Smooth muscle cell (in vitro differentiated cells): ENCODE measurements at regions not wholly inside any gene's neighbourhood (a gene's known extent, or its start where the extent isn't known, plus 50 kb on each side); places are given as distances from the start of the nearest gene placed in this dataset.
A peak's percentile ranks its signal among the peaks of the same experiment; 100 is the strongest.

Source experiments
- DNase-seq: peaks from one replicate; lab custom pipeline; 2025; ENCODE audit not compliant: unreplicated experiment; lab: John Stamatoyannopoulos, UW
- H2AFZ ChIP-seq: fragments of 200-600 bp; sonication (generic); 2 replicates; pipeline ENCODE4 v1.6.0; 2016; ENCODE audit warnings: antibody characterized with exemption, low read depth, mild to moderate bottlenecking
- H3F3A ChIP-seq: fragments of 200-600 bp; sonication (generic); 2 replicates; pipeline ENCODE4 v1.6.0; 2017; ENCODE audit warnings: antibody characterized with exemption, low read depth
- H3K27ac ChIP-seq: fragments of 200-600 bp; sonication (generic); 2 replicates; pipeline ENCODE4 v1.5.1; 2016; ENCODE audit warnings: low read depth, mild to moderate bottlenecking
- H3K27me3 ChIP-seq: fragments of 200-600 bp; sonication (generic); 2 replicates; pipeline ENCODE4 v1.6.1; 2016; ENCODE audit warnings: low read depth, mild to moderate bottlenecking
- H3K36me3 ChIP-seq: fragments of 200-600 bp; sonication (generic); 2 replicates; pipeline ENCODE4 v1.5.1; 2016; ENCODE audit warnings: low read depth
- H3K4me1 ChIP-seq: fragments of 200-600 bp; sonication (generic); 2 replicates; pipeline ENCODE4 v1.5.1; 2016; ENCODE audit warnings: low read depth
- H3K4me2 ChIP-seq: fragments of 200-600 bp; sonication (generic); 2 replicates; pipeline ENCODE4 v1.6.0; 2016; ENCODE audit warnings: mild to moderate bottlenecking
- H3K4me3 ChIP-seq: fragments of 200-600 bp; sonication (generic); 2 replicates; pipeline ENCODE4 v1.5.1; 2016; ENCODE audit warnings: mild to moderate bottlenecking
- H3K79me2 ChIP-seq: fragments of 200-600 bp; sonication (generic); 2 replicates; pipeline ENCODE4 v1.6.0; 2016; ENCODE audit warnings: low read depth, mild to moderate bottlenecking
- H3K9ac ChIP-seq: fragments of 200-600 bp; sonication (generic); 2 replicates; pipeline ENCODE4 v1.6.0; 2016; ENCODE audit warnings: low read depth
- H3K9me3 ChIP-seq: fragments of 200-600 bp; sonication (generic); replicated peaks from 2 replicates; pipeline ENCODE4 v1.5.1; 2016; ENCODE audit warnings: low read depth
- H4K20me1 ChIP-seq: fragments of 200-600 bp; sonication (generic); 2 replicates; pipeline ENCODE4 v1.6.0; 2016; ENCODE audit warnings: low read depth
- WGBS: methylation state at CpG from one replicate; pipeline ENCODE4 v1.1.7; 2016; ENCODE audit warnings: low lambda C conversion rate; 5-methylcytosine and 5-hydroxymethylcytosine counted together
- TF ChIP-seq, protein P1 (sequence below): fragments of 200-600 bp; sonication (generic); IDR thresholded peaks from 2 replicates; pipeline ENCODE4 v1.5.1; 2017; ENCODE audit warnings: borderline replicate concordance, mild to moderate bottlenecking, antibody characterized with exemption; ENCODE audit not compliant: insufficient read depth, poor library complexity, severe bottlenecking

GRCh38 chr6:145070791-145071190, 664.5 kb downstream of the EPM2A start:
- Histone ChIP-seq H3F3A (no peaks in the 10 kb centered on the region), H3K27me3 (no peaks in the 10 kb centered on the region), H3K9ac (peak overlapping the region; percentile 64), H3K79me2 (no peaks in the 10 kb centered on the region), H3K4me3 (no peak overlapping the region), H3K4me2 (peak overlapping the region; percentile 48), H3K36me3 (no peaks in the 10 kb centered on the region), H3K27ac (peak overlapping the region; percentile 90), H3K9me3 (no peaks in the 10 kb centered on the region), H2AFZ (no peak overlapping the region), H4K20me1 (no peaks in the 10 kb centered on the region), H3K4me1 (peaks cover 3% of the 10 kb centered on the region)
- TF ChIP-seq, protein P1, sequence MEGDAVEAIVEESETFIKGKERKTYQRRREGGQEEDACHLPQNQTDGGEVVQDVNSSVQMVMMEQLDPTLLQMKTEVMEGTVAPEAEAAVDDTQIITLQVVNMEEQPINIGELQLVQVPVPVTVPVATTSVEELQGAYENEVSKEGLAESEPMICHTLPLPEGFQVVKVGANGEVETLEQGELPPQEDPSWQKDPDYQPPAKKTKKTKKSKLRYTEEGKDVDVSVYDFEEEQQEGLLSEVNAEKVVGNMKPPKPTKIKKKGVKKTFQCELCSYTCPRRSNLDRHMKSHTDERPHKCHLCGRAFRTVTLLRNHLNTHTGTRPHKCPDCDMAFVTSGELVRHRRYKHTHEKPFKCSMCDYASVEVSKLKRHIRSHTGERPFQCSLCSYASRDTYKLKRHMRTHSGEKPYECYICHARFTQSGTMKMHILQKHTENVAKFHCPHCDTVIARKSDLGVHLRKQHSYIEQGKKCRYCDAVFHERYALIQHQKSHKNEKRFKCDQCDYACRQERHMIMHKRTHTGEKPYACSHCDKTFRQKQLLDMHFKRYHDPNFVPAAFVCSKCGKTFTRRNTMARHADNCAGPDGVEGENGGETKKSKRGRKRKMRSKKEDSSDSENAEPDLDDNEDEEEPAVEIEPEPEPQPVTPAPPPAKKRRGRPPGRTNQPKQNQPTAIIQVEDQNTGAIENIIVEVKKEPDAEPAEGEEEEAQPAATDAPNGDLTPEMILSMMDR, result no peak
- WGBS, result 7% methylated on average over 2 of the region's 2 CpGs
- DNase-seq, result no peak

DNA sequence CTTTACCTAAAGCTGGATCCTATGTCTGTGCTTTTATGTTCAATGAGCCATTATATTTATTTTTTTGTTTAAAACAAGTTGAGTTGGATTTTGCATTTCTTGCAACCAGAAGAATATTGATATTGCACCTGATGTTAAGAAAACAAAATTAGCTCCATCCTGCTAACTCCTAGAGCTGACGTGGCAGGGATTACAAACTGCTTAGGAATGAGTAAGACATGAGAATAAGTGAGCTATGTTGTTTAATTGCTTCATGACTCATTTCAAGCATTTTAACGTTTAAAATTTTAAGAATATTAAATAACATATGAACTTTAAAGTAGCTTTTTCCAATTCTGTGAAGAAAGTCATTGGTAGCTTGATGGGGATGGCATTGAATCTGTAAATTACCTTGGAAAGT, 663.5 kb downstream of the EPM2A start:
- peak overlapping the region; percentile 64 for H3K9ac ChIP-seq
- no peak overlapping the region for H2AFZ ChIP-seq
- peaks cover 3% of the 10 kb centered on the region for H3K4me1 ChIP-seq
- H3K9me3 ChIP-seq, result no peaks in the 10 kb centered on the region
- no peaks in the 10 kb centered on the region for H3K27me3 ChIP-seq
- H3K4me3 ChIP-seq, result no peak overlapping the region
- 5% methylated on average over 2 of the region's 2 CpGs for WGBS
- peak overlapping the region; percentile 15 for H3K4me2 ChIP-seq
- TF ChIP-seq, protein P1, result no peak
- no peaks in the 10 kb centered on the region for H3K79me2 ChIP-seq
- H3K27ac ChIP-seq, result peak overlapping the region; percentile 90
- H3K36me3 ChIP-seq, result no peaks in the 10 kb centered on the region
- no peak for DNase-seq
- H3F3A ChIP-seq, result no peaks in the 10 kb centered on the region
- H4K20me1 ChIP-seq, result no peaks in the 10 kb centered on the region

- H2AFZ ChIP-seq, result no peak overlapping the region
Observed at GRCh38 chr6:145073811-145074210, 661.5 kb downstream of the EPM2A start.

DNA sequence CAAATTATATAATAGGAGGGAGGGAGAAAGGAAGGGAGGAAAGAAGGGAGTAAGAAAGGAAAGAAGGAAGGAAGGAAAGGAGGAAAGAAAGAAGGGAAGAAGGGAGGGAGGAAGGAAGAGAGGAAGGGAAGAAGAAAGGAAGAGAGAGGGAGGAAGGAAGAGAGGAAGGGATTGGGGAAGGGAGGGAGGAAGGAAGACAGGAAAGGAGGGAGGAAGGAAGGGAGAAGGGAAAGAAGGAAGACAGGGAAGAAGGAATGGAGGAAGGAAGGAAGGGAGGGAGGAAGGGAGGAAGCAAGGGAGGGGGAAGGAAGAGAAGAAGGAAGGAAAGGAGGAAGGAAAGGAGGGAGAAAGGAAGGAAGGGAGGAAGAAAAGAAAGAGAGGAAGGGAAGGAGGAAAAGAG, 660.5 kb downstream of the EPM2A start:
- Histone ChIP-seq H3K27me3 (no peaks in the 10 kb centered on the region), H3K9me3 (no peaks in the 10 kb centered on the region), H3K79me2 (no peaks in the 10 kb centered on the region), H4K20me1 (no peaks in the 10 kb centered on the region), H3K9ac (no peak overlapping the region), H3K27ac (no peak overlapping the region), H2AFZ (no peak overlapping the region), H3F3A (no peaks in the 10 kb centered on the region), H3K4me3 (no peak overlapping the region), H3K4me1 (peaks cover 3% of the 10 kb centered on the region), H3K36me3 (no peaks in the 10 kb centered on the region), H3K4me2 (no peak overlapping the region)
- no peak for DNase-seq
- TF ChIP-seq, protein P1, result no peak

More at GRCh38 chr6:145073811-145074210, 661.5 kb downstream of the EPM2A start:
- H3K9ac ChIP-seq, result no peak overlapping the region
- 83% methylated on average over 2 of the region's 2 CpGs for WGBS
- no peak overlapping the region for H3K4me3 ChIP-seq
- no peaks in the 10 kb centered on the region for H3K9me3 ChIP-seq
- no peak overlapping the region for H3K27ac ChIP-seq
- TF ChIP-seq, protein P1, result no peak
- no peaks in the 10 kb centered on the region for H3F3A ChIP-seq
- DNase-seq, result no peak
- peaks cover 3% of the 10 kb centered on the region for H3K4me1 ChIP-seq
- no peaks in the 10 kb centered on the region for H3K36me3 ChIP-seq
- H3K27me3 ChIP-seq, result no peaks in the 10 kb centered on the region
- H4K20me1 ChIP-seq, result no peaks in the 10 kb centered on the region
- H3K79me2 ChIP-seq, result no peaks in the 10 kb centered on the region
- H3K4me2 ChIP-seq, result no peak overlapping the region
